HG03460 (cell line): ENCODE measurements at regions not wholly inside any gene's neighbourhood (a gene's known extent, or its start where the extent isn't known, plus 50 kb on each side); places are given as distances from the start of the nearest gene placed in this dataset.
"Not testable (repeated sequence)": the region's sequence is repeated elsewhere in the genome, so short reads cannot be mapped to it uniquely, and the experiment has no call there.

Experiments
- ATAC-seq: cut with Tn5 transposase; IDR thresholded peaks from one replicate; pipeline ENCODE4 v1.9.1; 2021; ENCODE audit not compliant: unreplicated experiment

GRCh38 chr10:57696641-57697040 is 571.1 kb downstream of the IPMK start:
- no peak for ATAC-seq

- ATAC-seq = no peak
Observed at GRCh38 chr10:57694956-57695608, 572.6 kb downstream of the IPMK start.

- ATAC-seq = no peak
Observed at GRCh38 chr10:57692255-57692980, 575.3 kb downstream of the IPMK start.

GRCh38 chr10:57689596-57690297 is 577.9 kb downstream of the IPMK start:
- no peak for ATAC-seq

GRCh38 chr10:57679916-57680315 is 587.8 kb downstream of the IPMK start:
- no peak for ATAC-seq

- no peak for ATAC-seq
Observed at GRCh38 chr10:57675125-57675524, 592.6 kb downstream of the IPMK start.

- no peak for ATAC-seq
Observed at GRCh38 chr10:57673446-57673960, 594.2 kb downstream of the IPMK start.

GRCh38 chr10:57664815-57665214 is 602.9 kb downstream of the IPMK start:
- ATAC-seq = no peak

GRCh38 chr10:57663401-57663800 is 604.3 kb downstream of the IPMK start:
- no peak for ATAC-seq

GRCh38 chr10:57661206-57661605 is 606.5 kb downstream of the IPMK start:
- no peak for ATAC-seq

GRCh38 chr10:57657164-57657765 is 610.4 kb downstream of the IPMK start:
- ATAC-seq = peak; percentile 89

GRCh38 chr10:57654856-57655255 is 612.8 kb downstream of the IPMK start:
- ATAC-seq = peak; percentile 44

GRCh38 chr10:57645108-57645507 is 622.6 kb downstream of the IPMK start:
- not testable (repeated sequence) for ATAC-seq

- ATAC-seq = no peak
Observed at GRCh38 chr10:57638411-57638810, 629.3 kb downstream of the IPMK start.

GRCh38 chr10:57628592-57629284 is 639.0 kb downstream of the IPMK start:
- ATAC-seq = peak; percentile 73

- ATAC-seq = no peak
Observed at GRCh38 chr10:57627642-57628178, 640.0 kb downstream of the IPMK start.

- no peak for ATAC-seq
Observed at GRCh38 chr10:57624856-57625592, 642.7 kb downstream of the IPMK start.

GRCh38 chr10:57624066-57624465 is 643.6 kb downstream of the IPMK start:
- ATAC-seq = no peak

GRCh38 chr10:57621466-57621865 is 646.2 kb downstream of the IPMK start:
- no peak for ATAC-seq

- ATAC-seq = no peak
Observed at GRCh38 chr10:57605948-57606485, 661.7 kb downstream of the IPMK start.
